Peyer's patch (tissue), 4 donors: ENCODE measurements at regions not wholly inside any gene's neighbourhood (a gene's known extent, or its start where the extent isn't known, plus 50 kb on each side); places are given as distances from the start of the nearest gene placed in this dataset.

ENCODE experiments used
- DNase-seq, 3 donors: peaks; one replicate each; pipeline ENCODE4 v3.0.0-alpha.2; 2017 to 2019
- H3K27ac ChIP-seq, 4 donors: fragments of 200-600 bp; sonication (generic); one replicate each; pipeline ENCODE4 v1.5.1; 2016 to 2019
- H3K27me3 ChIP-seq, 2 donors: fragments of 200-600 bp; sonication (generic); one replicate each; pipeline ENCODE4 v1.5.1; 2019
- H3K36me3 ChIP-seq, 3 donors: fragments of 200-600 bp; sonication (generic); one replicate each; pipeline ENCODE4 v1.5.1; 2016 to 2019
- H3K4me1 ChIP-seq, 4 donors: fragments of 200-600 bp; sonication (generic); one replicate each; pipeline ENCODE4 v1.5.1; 2016 to 2019
- H3K4me3 ChIP-seq, 4 donors: fragments of 200-600 bp; sonication (generic); 1 replicate in 3 of 4; 2 replicates in 1 of 4; pipeline ENCODE4 v1.5.1; 2016 to 2019; ENCODE audit warnings: mild to moderate bottlenecking in 1 of 4
- H3K9me3 ChIP-seq, 4 donors: fragments of 200-600 bp; sonication (generic); one replicate each; pipeline ENCODE4 v1.5.1; 2016 to 2019; ENCODE audit warnings: mild to moderate bottlenecking in 1 of 4
- POLR2A ChIP-seq, 2 donors: fragments of 450-650 bp; IDR thresholded peaks; one replicate each; pipeline ENCODE4 v1.5.1; 2017; ENCODE audit warnings: antibody characterized with exemption in 2 of 2, mild to moderate bottlenecking in 2 of 2, moderate library complexity in 2 of 2
- TF ChIP-seq, protein P1 (sequence below), 6 experiments: fragments of 450-650 bp in 4 of 6; fragments of 200-600 bp in 2 of 6; sonication (generic) in 1 of 6; IDR thresholded peaks; one replicate each; pipeline ENCODE4 v1.5.1; 2017 to 2019; ENCODE audit warnings: antibody characterized with exemption in 6 of 6, mild to moderate bottlenecking in 3 of 6, moderate library complexity in 1 of 6

DNA sequence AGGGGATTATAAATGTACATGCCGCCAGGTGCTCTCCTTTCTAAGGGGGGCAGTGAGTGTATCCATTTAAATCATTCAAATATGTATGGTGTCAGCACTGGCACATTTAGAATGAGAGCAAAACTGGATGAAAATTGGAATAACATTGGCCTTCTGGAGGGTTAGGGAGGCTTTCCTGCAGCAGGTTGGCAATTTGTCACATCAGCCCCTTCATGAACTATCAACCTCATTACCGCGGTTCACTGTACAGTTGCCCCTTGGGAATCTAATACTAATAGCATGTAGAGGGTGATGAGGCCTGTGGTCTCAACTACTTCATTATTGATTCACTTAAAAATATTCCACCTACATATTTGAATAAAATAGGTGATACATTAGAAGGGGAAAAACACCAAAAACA lies 117.9 kb downstream of the PDHA2 start:
- no peak for DNase-seq
- TF ChIP-seq POLR2A (IDR thresholded peaks at IDR 0.05) = no peak
- TF ChIP-seq, protein P1, sequence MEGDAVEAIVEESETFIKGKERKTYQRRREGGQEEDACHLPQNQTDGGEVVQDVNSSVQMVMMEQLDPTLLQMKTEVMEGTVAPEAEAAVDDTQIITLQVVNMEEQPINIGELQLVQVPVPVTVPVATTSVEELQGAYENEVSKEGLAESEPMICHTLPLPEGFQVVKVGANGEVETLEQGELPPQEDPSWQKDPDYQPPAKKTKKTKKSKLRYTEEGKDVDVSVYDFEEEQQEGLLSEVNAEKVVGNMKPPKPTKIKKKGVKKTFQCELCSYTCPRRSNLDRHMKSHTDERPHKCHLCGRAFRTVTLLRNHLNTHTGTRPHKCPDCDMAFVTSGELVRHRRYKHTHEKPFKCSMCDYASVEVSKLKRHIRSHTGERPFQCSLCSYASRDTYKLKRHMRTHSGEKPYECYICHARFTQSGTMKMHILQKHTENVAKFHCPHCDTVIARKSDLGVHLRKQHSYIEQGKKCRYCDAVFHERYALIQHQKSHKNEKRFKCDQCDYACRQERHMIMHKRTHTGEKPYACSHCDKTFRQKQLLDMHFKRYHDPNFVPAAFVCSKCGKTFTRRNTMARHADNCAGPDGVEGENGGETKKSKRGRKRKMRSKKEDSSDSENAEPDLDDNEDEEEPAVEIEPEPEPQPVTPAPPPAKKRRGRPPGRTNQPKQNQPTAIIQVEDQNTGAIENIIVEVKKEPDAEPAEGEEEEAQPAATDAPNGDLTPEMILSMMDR (IDR thresholded peaks at IDR 0.05) = no peak
- H3K27me3 ChIP-seq = no peaks in the 10 kb centered on the region
- no peak overlapping the region for H3K4me3 ChIP-seq
- no peak overlapping the region for H3K27ac ChIP-seq
- H3K9me3 ChIP-seq = no peaks in the 10 kb centered on the region
- H3K4me1 ChIP-seq = no peaks in the 10 kb centered on the region
- no peaks in the 10 kb centered on the region for H3K36me3 ChIP-seq

GRCh38 chr4:95959182-95959581 lies 119.3 kb downstream of the PDHA2 start:
- Histone ChIP-seq H3K4me1 (no peaks in the 10 kb centered on the region), H3K27ac (no peak overlapping the region), H3K36me3 (no peaks in the 10 kb centered on the region), H3K27me3 (no peaks in the 10 kb centered on the region), H3K4me3 (no peak overlapping the region), H3K9me3 (no peaks in the 10 kb centered on the region)
- DNase-seq = no peak
- no peak for TF ChIP-seq POLR2A (IDR thresholded peaks at IDR 0.05)
- TF ChIP-seq, protein P1 (IDR thresholded peaks at IDR 0.05) = no peak

GRCh38 chr4:95959633-95960032 lies 119.7 kb downstream of the PDHA2 start:
- Histone ChIP-seq H3K27ac (no peak overlapping the region), H3K9me3 (no peaks in the 10 kb centered on the region), H3K27me3 (no peaks in the 10 kb centered on the region), H3K4me3 (no peak overlapping the region), H3K4me1 (no peaks in the 10 kb centered on the region), H3K36me3 (no peaks in the 10 kb centered on the region)
- no peak for TF ChIP-seq POLR2A (IDR thresholded peaks at IDR 0.05)
- TF ChIP-seq, protein P1 (IDR thresholded peaks at IDR 0.05) = no peak
- DNase-seq = no peak

DNA sequence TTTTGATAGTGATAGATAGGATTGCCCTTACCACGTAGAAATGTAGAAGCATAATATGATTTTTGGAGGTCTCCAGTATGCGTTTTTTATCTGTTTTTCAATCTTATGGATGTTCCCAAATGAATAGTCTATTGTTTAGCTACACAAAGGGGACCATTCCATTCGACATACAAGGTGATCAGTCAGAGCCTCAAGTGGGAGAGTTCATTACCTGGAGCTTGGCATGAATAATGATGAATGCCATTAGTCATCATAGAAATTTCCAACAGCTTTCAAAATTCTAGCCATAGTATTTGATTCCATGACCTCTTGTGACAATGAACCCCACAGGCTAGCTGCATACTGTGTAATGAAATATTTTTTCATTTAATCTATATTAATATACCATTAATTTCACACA lies 123.6 kb downstream of the PDHA2 start:
- Histone ChIP-seq H3K27me3 (no peaks in the 10 kb centered on the region), H3K27ac (no peak overlapping the region), H3K9me3 (no peaks in the 10 kb centered on the region), H3K4me1 (no peaks in the 10 kb centered on the region), H3K36me3 (no peaks in the 10 kb centered on the region), H3K4me3 (no peak overlapping the region)
- DNase-seq = no peak
- TF ChIP-seq, protein P1 (IDR thresholded peaks at IDR 0.05) = no peak
- no peak for TF ChIP-seq POLR2A (IDR thresholded peaks at IDR 0.05)

DNA sequence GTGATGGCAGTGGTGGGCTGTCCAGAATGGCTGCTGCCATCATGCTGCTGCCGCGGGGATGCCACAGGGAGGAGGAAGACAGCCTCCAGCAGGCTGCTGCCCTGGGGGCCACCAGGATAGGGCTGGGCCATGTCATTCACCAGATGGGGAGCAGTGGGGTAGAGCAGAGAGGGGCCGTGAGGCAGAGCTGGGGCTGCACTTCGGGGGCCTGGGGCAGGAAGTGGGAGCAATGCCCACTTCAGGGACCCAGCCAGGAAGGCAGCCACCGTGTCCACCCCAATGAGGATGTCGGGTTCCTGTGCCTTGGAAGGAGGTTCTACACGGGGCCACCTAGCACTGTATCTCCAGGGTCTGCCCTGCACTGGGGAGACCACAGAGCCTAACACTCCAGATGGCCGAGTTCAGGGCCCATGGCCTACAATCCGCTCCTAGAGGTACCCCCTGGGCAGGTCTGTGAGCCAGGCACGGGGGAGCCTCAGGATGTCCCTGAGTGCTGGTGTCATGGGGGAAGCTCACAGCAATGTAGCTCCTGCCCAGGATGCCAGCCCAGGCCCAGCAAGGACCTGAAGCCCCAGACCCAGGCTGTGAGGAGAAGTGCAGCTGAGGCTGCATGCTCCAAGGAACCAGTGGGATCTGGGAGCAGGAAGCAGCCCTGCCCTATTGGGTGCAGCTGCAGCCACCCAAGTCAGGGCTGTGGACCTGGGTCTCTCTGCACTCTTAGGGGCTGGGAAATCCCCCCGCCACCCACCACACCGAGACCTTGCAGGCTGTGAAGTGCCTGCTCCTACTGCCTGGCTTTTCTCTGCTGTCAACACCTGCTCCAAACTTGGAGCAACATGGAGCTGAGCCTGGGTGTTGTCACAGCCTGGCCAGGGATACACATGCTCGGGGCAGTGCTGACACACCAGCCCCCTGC lies 140.3 kb downstream of the PDHA2 start:
- TF ChIP-seq, protein P1 (IDR thresholded peaks at IDR 0.05) = no peak
- no peak for TF ChIP-seq POLR2A (IDR thresholded peaks at IDR 0.05)
- Histone ChIP-seq H3K27ac (no peak overlapping the region), H3K4me1 (no peaks in the 10 kb centered on the region), H3K27me3 (no peaks in the 10 kb centered on the region), H3K36me3 (no peaks in the 10 kb centered on the region), H3K9me3 (no peaks in the 10 kb centered on the region), H3K4me3 (no peak overlapping the region)
- no peak for DNase-seq
